HCT116 (cell line): ENCODE measurements at regions not wholly inside any gene's neighbourhood (a gene's known extent, or its start where the extent isn't known, plus 50 kb on each side); places are given as distances from the start of the nearest gene placed in this dataset.
"Not testable (repeated sequence)": the region's sequence is repeated elsewhere in the genome, so short reads cannot be mapped to it uniquely, and the experiment has no call there.

Experiments
- ATAC-seq: fragments of 200-7000 bp; cut with Tn5 transposase; 2 replicates; pipeline ENCODE4 v1.9.1; 2020; ENCODE audit warnings: mild to moderate bottlenecking, moderate library complexity
- BruUV-seq: library from RNA; stranded (reverse); fragments of 400-500 nt; replicated peaks from 2 replicates; lab custom pipeline; 2021; lab: Mats Ljungman, UMichigan
- CTCF ChIA-PET: fragments of 300-600 bp; sonication (Branson Sonifier 250); formaldehyde crosslinking; loops from one replicate; lab custom pipeline; 2021; ENCODE audit warnings: antibody characterized with exemption; lab: Charles Lee
- POLR2A ChIA-PET: fragments of 300-600, 350-600 bp; sonication (Branson Sonifier 250); formaldehyde crosslinking; loops from one replicate; lab custom pipeline; 2021; ENCODE audit warnings: antibody characterized with exemption; lab: Charles Lee
- RAD21 ChIA-PET, 2 experiments: fragments of 300-600 bp; sonication (Branson Sonifier 250); formaldehyde crosslinking; loops; one replicate each; lab custom pipeline; 2023; ENCODE audit warnings: low total read pairs in 2 of 2; ENCODE audit not compliant: uncharacterized antibody in 2 of 2, unreplicated experiment in 2 of 2, low non-redundant PET in 1 of 2; lab: Charles Lee
- DNase-seq: peaks from one replicate; pipeline ENCODE4 v3.0.0-alpha.2; 2010; ENCODE audit warnings: low read depth, low spot score
- H2AFZ ChIP-seq: fragments of 200-600 bp; shearing (Covaris generic), sonication (generic); 2 replicates; pipeline ENCODE4 v1.6.1; 2017; ENCODE audit warnings: low read depth, mixed run types, mixed read lengths, antibody characterized with exemption, low read length; ENCODE audit not compliant: poor library complexity, severe bottlenecking
- H3K27ac ChIP-seq: 2 replicates; pipeline ENCODE4 v1.5.1; 2012; ENCODE audit warnings: low read depth, low read length
- H3K27me3 ChIP-seq: fragments of 200-600 bp; sonication (generic); 2 replicates; pipeline ENCODE4 v1.6.1; 2016; ENCODE audit warnings: mixed run types, low read length, mixed read lengths; ENCODE audit not compliant: insufficient read depth
- H3K36me3 ChIP-seq, 2 experiments: fragments of 200-500 bp in 1 of 2; fragments of 200-600 bp in 1 of 2; sonication (Bioruptor generic) in 1 of 2; sonication (generic) in 1 of 2; 2 replicates each; pipeline versions ENCODE4 v1.5.1 to v1.6.1; 2014 to 2016; ENCODE audit warnings: low read length in 2 of 2, inconsistent platforms in 1 of 2, mixed read lengths in 1 of 2, mixed run types in 1 of 2; ENCODE audit not compliant: insufficient read depth in 2 of 2, control insufficient read depth in 1 of 2
- H3K4me1 ChIP-seq, 2 experiments: fragments of 200-600 bp in 1 of 2; sonication (generic) in 1 of 2; 2 replicates each; pipeline versions ENCODE4 v1.5.1 to v1.6.1; 2012 to 2017; ENCODE audit warnings: low read length in 2 of 2, inconsistent platforms in 1 of 2, mild to moderate bottlenecking in 1 of 2, mixed read lengths in 1 of 2, mixed run types in 1 of 2, moderate library complexity in 1 of 2; ENCODE audit not compliant: insufficient read depth in 2 of 2, control insufficient read depth in 1 of 2
- H3K4me2 ChIP-seq: fragments of 200-600 bp; sonication (generic); 2 replicates; pipeline ENCODE4 v1.6.1; 2017; ENCODE audit warnings: mixed run types, low read length, mixed read lengths
- H3K4me3 ChIP-seq, 2 experiments: fragments of 200-600 bp in 1 of 2; sonication (generic) in 1 of 2; replicated peaks in 1 of 2; 2 replicates each; pipeline ENCODE4 v1.5.1; 2011 to 2016; ENCODE audit warnings: low read length in 2 of 2, control low read depth in 1 of 2, low read depth in 1 of 2, mild to moderate bottlenecking in 1 of 2, mixed read lengths in 1 of 2, mixed run types in 1 of 2
- H3K79me2 ChIP-seq: fragments of 200-600 bp; sonication (generic); 2 replicates; pipeline ENCODE4 v1.6.1; 2017; ENCODE audit warnings: mild to moderate bottlenecking, mixed run types, low read length, moderate library complexity, mixed read lengths; ENCODE audit not compliant: insufficient read depth
- H3K9ac ChIP-seq: fragments of 200-600 bp; sonication (generic); 2 replicates; pipeline ENCODE4 v1.6.1; 2016; ENCODE audit warnings: low read length, mixed read lengths
- H3K9me2 ChIP-seq: fragments of 200-600 bp; sonication (generic), shearing (Covaris generic); 2 replicates; pipeline ENCODE4 v1.6.1; 2017; ENCODE audit warnings: mixed run types, mild to moderate bottlenecking, moderate library complexity; ENCODE audit not compliant: insufficient read depth
- H3K9me3 ChIP-seq, 2 experiments: fragments of 200-500 bp in 1 of 2; fragments of 200-600 bp in 1 of 2; sonication (Bioruptor generic) in 1 of 2; sonication (generic) in 1 of 2; 2 replicates each; pipeline ENCODE4 v1.6.1; 2014 to 2017; ENCODE audit warnings: low read length in 2 of 2, mixed read lengths in 2 of 2, inconsistent platforms in 1 of 2, low read depth in 1 of 2, mild to moderate bottlenecking in 1 of 2, mixed run types in 1 of 2, moderate library complexity in 1 of 2; ENCODE audit not compliant: control insufficient read depth in 1 of 2, insufficient read depth in 1 of 2
- H4K20me1 ChIP-seq: fragments of 200-600 bp; sonication (generic), shearing (Covaris generic); 2 replicates; pipeline ENCODE4 v1.6.1; 2017; ENCODE audit warnings: mixed run types, mild to moderate bottlenecking, moderate library complexity; ENCODE audit not compliant: insufficient read depth
- intact Hi-C: fragments of 100-400 bp; cut with micrococcal nuclease; formaldehyde crosslinking; loops from 2 replicates; pipeline ENCODE4 v1.10.0; 2022

DNA sequence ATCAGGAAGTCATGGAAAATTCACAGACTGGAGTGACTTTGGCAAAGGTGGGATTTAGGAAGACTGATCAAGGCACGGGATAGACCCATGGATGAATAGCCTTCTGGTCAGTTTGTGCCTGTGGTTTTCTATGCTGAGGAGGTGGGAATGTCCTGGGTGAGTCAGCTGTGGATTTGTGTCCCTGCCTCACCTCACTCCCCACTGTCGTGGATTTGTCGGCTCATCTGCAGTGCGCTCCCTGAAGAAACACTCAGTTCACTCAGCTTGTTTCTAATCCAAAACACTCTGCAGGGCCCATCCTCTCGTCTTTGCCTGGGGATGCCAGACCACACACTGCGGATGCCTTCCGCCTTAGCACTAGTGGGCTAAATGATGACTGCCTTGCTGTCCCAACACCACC, 50.2 kb upstream of the TP53BP2 start:
- H3K9me2 ChIP-seq, H3K36me3 ChIP-seq, H3K27ac ChIP-seq, H2AFZ ChIP-seq, RAD21 ChIA-PET, H3K4me2 ChIP-seq, H3K4me1 ChIP-seq, intact Hi-C loops, H3K9ac ChIP-seq, BruUV-seq, CTCF ChIA-PET, H4K20me1 ChIP-seq, H3K9me3 ChIP-seq, DNase-seq, H3K27me3 ChIP-seq, H3K79me2 ChIP-seq, H3K4me3 ChIP-seq, POLR2A ChIA-PET, ATAC-seq: not testable (repeated sequence)
